ENCODE measurements at regions not wholly inside any gene's neighbourhood (a gene's known extent, or its start where the extent isn't known, plus 50 kb on each side); places are given as distances from the start of the nearest gene placed in this dataset.
A peak's percentile ranks its signal among the peaks of the same experiment; 100 is the strongest.

DNA sequence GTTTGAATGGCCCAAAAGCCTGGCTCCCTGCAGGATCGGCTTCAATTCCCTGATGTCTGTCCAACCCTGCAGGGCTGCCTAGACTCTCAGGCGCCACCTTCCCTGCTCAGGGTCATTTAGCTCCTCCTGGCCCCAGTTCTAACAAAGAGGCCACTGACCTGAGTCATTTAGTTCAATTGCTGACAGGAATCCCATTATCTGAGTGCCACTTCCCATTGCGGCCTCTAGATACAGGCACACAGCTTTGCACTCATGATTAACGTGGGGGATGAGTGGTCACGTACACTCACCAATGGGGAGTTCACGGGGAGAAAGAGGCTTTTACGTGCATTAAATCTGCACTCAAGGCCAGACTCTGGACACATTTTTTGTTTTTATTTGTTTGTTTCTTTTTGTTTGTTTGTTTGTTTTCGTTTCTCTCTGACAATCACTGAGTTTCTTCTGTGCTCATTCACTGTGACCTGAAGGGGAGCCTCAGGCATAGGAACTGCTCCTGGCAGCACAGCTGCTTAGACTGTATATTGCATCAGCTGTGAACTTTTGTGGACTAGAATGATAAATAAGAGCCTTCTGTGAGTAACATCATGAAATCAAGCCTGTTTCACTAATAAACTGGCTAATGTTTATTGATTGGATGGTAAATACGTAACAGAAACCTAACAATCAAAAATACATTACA, 118.9 kb upstream of the CTNNA2 start:
- Histone ChIP-seq H3K27ac (ENCODE audit: low read depth in 1 of 2, low read length in 2 of 2) (no peak overlapping the region), H3K27me3 (ENCODE audit: control insufficient read depth in 4 of 4, insufficient read depth in 4 of 4, low read length in 3 of 4) (peaks cover 0 to 3% (median 0%) of the 10 kb centered on the region in 4 donors), H3K4me1 (ENCODE audit: control insufficient read depth in 4 of 4, insufficient read depth in 4 of 4, low read length in 3 of 4) (no peaks in the 10 kb centered on the region), H3K9me3 (ENCODE audit: control insufficient read depth in 4 of 4, low read length in 3 of 4) (no peaks in the 10 kb centered on the region), H3K36me3 (ENCODE audit: control insufficient read depth in 4 of 4, insufficient read depth in 3 of 4, low read depth in 1 of 4, low read length in 3 of 4) (no peaks in the 10 kb centered on the region), H3K4me3 (ENCODE audit: low read depth in 1 of 3, low read length in 3 of 3) (no peak overlapping the region), H3K9ac (ENCODE audit: low read depth in 1 of 2, low read length in 2 of 2) (no peak overlapping the region)
- TF ChIP-seq FOXA2 (IDR thresholded peaks at IDR 0.05) (no peak), HNF4A (conservative IDR thresholded peaks at IDR 0.05) (no peak), EGR1 (IDR thresholded peaks at IDR 0.05; ENCODE audit: low read depth in 2 of 2) (no peak), JUND (IDR thresholded peaks at IDR 0.05) (no peak), RAD21 (IDR thresholded peaks at IDR 0.05) (no peak), HNF4G (IDR thresholded peaks at IDR 0.05) (no peak), YY1 (IDR thresholded peaks at IDR 0.05) (no peak), FOXA1 (IDR thresholded peaks at IDR 0.05) (no peak), SP1 (IDR thresholded peaks at IDR 0.05) (no peak), TAF1 (conservative IDR thresholded peaks at IDR 0.05) (no peak), NR2F2 (IDR thresholded peaks at IDR 0.05) (peak; percentile 92), RXRA (IDR thresholded peaks at IDR 0.05) (peak in 1 of 2 donors; percentile 47), GABPA (IDR thresholded peaks at IDR 0.05 in 1 of 2, conservative IDR thresholded peaks at IDR 0.05 in 1 of 2) (no peak)
- TF ChIP-seq, protein P1, sequence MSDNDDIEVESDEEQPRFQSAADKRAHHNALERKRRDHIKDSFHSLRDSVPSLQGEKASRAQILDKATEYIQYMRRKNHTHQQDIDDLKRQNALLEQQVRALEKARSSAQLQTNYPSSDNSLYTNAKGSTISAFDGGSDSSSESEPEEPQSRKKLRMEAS (IDR thresholded peaks at IDR 0.05), result no peak
- TF ChIP-seq, protein P2, sequence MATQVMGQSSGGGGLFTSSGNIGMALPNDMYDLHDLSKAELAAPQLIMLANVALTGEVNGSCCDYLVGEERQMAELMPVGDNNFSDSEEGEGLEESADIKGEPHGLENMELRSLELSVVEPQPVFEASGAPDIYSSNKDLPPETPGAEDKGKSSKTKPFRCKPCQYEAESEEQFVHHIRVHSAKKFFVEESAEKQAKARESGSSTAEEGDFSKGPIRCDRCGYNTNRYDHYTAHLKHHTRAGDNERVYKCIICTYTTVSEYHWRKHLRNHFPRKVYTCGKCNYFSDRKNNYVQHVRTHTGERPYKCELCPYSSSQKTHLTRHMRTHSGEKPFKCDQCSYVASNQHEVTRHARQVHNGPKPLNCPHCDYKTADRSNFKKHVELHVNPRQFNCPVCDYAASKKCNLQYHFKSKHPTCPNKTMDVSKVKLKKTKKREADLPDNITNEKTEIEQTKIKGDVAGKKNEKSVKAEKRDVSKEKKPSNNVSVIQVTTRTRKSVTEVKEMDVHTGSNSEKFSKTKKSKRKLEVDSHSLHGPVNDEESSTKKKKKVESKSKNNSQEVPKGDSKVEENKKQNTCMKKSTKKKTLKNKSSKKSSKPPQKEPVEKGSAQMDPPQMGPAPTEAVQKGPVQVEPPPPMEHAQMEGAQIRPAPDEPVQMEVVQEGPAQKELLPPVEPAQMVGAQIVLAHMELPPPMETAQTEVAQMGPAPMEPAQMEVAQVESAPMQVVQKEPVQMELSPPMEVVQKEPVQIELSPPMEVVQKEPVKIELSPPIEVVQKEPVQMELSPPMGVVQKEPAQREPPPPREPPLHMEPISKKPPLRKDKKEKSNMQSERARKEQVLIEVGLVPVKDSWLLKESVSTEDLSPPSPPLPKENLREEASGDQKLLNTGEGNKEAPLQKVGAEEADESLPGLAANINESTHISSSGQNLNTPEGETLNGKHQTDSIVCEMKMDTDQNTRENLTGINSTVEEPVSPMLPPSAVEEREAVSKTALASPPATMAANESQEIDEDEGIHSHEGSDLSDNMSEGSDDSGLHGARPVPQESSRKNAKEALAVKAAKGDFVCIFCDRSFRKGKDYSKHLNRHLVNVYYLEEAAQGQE (IDR thresholded peaks at IDR 0.05), result peak; percentile 35
- TF ChIP-seq, protein P3, sequence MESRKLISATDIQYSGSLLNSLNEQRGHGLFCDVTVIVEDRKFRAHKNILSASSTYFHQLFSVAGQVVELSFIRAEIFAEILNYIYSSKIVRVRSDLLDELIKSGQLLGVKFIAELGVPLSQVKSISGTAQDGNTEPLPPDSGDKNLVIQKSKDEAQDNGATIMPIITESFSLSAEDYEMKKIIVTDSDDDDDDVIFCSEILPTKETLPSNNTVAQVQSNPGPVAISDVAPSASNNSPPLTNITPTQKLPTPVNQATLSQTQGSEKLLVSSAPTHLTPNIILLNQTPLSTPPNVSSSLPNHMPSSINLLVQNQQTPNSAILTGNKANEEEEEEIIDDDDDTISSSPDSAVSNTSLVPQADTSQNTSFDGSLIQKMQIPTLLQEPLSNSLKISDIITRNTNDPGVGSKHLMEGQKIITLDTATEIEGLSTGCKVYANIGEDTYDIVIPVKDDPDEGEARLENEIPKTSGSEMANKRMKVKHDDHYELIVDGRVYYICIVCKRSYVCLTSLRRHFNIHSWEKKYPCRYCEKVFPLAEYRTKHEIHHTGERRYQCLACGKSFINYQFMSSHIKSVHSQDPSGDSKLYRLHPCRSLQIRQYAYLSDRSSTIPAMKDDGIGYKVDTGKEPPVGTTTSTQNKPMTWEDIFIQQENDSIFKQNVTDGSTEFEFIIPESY (IDR thresholded peaks at IDR 0.05), result no peak
- TF ChIP-seq, protein P4, sequence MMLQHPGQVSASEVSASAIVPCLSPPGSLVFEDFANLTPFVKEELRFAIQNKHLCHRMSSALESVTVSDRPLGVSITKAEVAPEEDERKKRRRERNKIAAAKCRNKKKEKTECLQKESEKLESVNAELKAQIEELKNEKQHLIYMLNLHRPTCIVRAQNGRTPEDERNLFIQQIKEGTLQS (IDR thresholded peaks at IDR 0.05), result no peak
- TF ChIP-seq, protein P5, sequence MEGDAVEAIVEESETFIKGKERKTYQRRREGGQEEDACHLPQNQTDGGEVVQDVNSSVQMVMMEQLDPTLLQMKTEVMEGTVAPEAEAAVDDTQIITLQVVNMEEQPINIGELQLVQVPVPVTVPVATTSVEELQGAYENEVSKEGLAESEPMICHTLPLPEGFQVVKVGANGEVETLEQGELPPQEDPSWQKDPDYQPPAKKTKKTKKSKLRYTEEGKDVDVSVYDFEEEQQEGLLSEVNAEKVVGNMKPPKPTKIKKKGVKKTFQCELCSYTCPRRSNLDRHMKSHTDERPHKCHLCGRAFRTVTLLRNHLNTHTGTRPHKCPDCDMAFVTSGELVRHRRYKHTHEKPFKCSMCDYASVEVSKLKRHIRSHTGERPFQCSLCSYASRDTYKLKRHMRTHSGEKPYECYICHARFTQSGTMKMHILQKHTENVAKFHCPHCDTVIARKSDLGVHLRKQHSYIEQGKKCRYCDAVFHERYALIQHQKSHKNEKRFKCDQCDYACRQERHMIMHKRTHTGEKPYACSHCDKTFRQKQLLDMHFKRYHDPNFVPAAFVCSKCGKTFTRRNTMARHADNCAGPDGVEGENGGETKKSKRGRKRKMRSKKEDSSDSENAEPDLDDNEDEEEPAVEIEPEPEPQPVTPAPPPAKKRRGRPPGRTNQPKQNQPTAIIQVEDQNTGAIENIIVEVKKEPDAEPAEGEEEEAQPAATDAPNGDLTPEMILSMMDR (IDR thresholded peaks at IDR 0.05; ENCODE audit: low read depth, low read length, missing input control), result no peak
- DNase-seq (ENCODE audit: low spot score), result no peak
- 22% methylated on average over 9 of the region's 9 CpGs for WGBS
